OCI-LY1 (cell line): ENCODE measurements at regions not wholly inside any gene's neighbourhood (a gene's known extent, or its start where the extent isn't known, plus 50 kb on each side); places are given as distances from the start of the nearest gene placed in this dataset.
"Not testable (repeated sequence)": the region's sequence is repeated elsewhere in the genome, so short reads cannot be mapped to it uniquely, and the experiment has no call there.

Experiments used
- H2AFZ ChIP-seq: fragments of 200-600 bp; sonication (generic), shearing (Covaris generic); 2 replicates; pipeline ENCODE4 v1.6.0; 2014; ENCODE audit warnings: antibody characterized with exemption, mild to moderate bottlenecking, low read length
- H3F3A ChIP-seq: fragments of 200-600 bp; sonication (generic), shearing (Covaris generic); 2 replicates; pipeline ENCODE4 v1.6.0; 2014; ENCODE audit warnings: mild to moderate bottlenecking, antibody characterized with exemption, low read length, moderate library complexity; ENCODE audit not compliant: insufficient read depth
- H3K27ac ChIP-seq: fragments of 200-600 bp; sonication (generic); 2 replicates; pipeline ENCODE4 v1.5.1; 2014; ENCODE audit warnings: low read length, mixed run types, mild to moderate bottlenecking, low read depth; ENCODE audit not compliant: poor library complexity, severe bottlenecking
- H3K27me3 ChIP-seq: fragments of 200-600 bp; sonication (generic); 2 replicates; pipeline ENCODE4 v1.6.0; 2014; ENCODE audit warnings: antibody characterized with exemption, mild to moderate bottlenecking, low read length, moderate library complexity; ENCODE audit not compliant: insufficient read depth
- H3K36me3 ChIP-seq: fragments of 200-600 bp; sonication (generic); 2 replicates; pipeline ENCODE4 v1.6.1; 2014; ENCODE audit warnings: mild to moderate bottlenecking, antibody characterized with exemption, low read length, moderate library complexity, mixed read lengths; ENCODE audit not compliant: insufficient read depth
- H3K4me1 ChIP-seq: fragments of 200-600 bp; sonication (generic); 2 replicates; pipeline ENCODE4 v1.5.1; 2014; ENCODE audit warnings: mild to moderate bottlenecking, low read length, moderate library complexity; ENCODE audit not compliant: insufficient read depth, severe bottlenecking
- H3K4me2 ChIP-seq: fragments of 200-600 bp; sonication (generic), shearing (Covaris generic); 2 replicates; pipeline ENCODE4 v1.6.1; 2014; ENCODE audit warnings: low read length
- H3K4me3 ChIP-seq: fragments of 200-600 bp; sonication (generic); 2 replicates; pipeline ENCODE4 v1.5.1; 2014; ENCODE audit warnings: low read length, low read depth, mild to moderate bottlenecking, mixed read lengths; ENCODE audit not compliant: poor library complexity, severe bottlenecking
- H3K79me2 ChIP-seq: fragments of 200-600 bp; shearing (Covaris generic); 2 replicates; pipeline ENCODE4 v1.6.1; 2016; ENCODE audit warnings: mixed run types, low read length, mixed read lengths; ENCODE audit not compliant: insufficient read depth
- H3K9ac ChIP-seq: fragments of 200-600 bp; sonication (generic), shearing (Covaris generic); 2 replicates; pipeline ENCODE4 v1.6.1; 2014; ENCODE audit warnings: mild to moderate bottlenecking, low read length, mixed read lengths
- H3K9me2 ChIP-seq: fragments of 200-600 bp; sonication (generic), shearing (Covaris generic); 2 replicates; pipeline ENCODE4 v1.6.1; 2014; ENCODE audit warnings: low read depth, mild to moderate bottlenecking, low read length, mixed read lengths
- H3K9me3 ChIP-seq: fragments of 200-600 bp; shearing (Covaris generic); 2 replicates; pipeline ENCODE4 v1.6.1; 2014; ENCODE audit warnings: low read length, mixed read lengths
- H4K20me1 ChIP-seq: fragments of 200-600 bp; sonication (generic), shearing (Covaris generic); 2 replicates; pipeline ENCODE4 v1.6.0; 2016; ENCODE audit warnings: mild to moderate bottlenecking, low read length; ENCODE audit not compliant: insufficient read depth
- EZH2 ChIP-seq: fragments of 200-600 bp; sonication (generic), shearing (Covaris generic); IDR thresholded peaks from 2 replicates; pipeline ENCODE4 v1.8.0; 2017; ENCODE audit warnings: borderline replicate concordance, mixed run types, mild to moderate bottlenecking, antibody characterized with exemption, low read length, moderate library complexity, mixed read lengths
- TF ChIP-seq, protein P1 (sequence below): fragments of 200-600 bp; sonication (generic), shearing (Covaris generic); IDR thresholded peaks from 2 replicates; pipeline ENCODE4 v1.5.1; 2017; ENCODE audit warnings: mild to moderate bottlenecking, antibody characterized with exemption, low read length, moderate library complexity, mixed read lengths

DNA sequence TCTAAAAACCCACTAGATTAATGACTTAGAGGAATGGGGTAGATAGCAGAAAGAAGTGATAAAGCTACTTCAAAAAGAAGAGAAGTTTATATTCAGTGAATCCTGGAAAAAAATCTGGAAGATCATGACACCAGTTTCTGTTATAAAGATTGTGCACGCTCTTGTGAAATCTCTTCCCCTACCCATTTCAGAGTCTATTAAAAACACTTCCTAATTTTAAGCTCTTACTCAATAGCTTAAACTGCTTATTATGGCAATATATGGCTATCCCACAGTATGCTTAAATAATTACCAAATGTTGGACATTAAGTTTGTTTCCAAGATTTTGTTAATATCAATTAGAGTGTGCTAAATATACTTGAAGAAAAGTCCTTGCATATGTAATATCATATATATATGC, 585.3 kb upstream of the MAN1A1 start:
- H4K20me1 ChIP-seq, result no peaks in the 10 kb centered on the region
- no peaks in the 10 kb centered on the region for H3K4me1 ChIP-seq
- no peak overlapping the region for H3K4me2 ChIP-seq
- TF ChIP-seq, protein P1, sequence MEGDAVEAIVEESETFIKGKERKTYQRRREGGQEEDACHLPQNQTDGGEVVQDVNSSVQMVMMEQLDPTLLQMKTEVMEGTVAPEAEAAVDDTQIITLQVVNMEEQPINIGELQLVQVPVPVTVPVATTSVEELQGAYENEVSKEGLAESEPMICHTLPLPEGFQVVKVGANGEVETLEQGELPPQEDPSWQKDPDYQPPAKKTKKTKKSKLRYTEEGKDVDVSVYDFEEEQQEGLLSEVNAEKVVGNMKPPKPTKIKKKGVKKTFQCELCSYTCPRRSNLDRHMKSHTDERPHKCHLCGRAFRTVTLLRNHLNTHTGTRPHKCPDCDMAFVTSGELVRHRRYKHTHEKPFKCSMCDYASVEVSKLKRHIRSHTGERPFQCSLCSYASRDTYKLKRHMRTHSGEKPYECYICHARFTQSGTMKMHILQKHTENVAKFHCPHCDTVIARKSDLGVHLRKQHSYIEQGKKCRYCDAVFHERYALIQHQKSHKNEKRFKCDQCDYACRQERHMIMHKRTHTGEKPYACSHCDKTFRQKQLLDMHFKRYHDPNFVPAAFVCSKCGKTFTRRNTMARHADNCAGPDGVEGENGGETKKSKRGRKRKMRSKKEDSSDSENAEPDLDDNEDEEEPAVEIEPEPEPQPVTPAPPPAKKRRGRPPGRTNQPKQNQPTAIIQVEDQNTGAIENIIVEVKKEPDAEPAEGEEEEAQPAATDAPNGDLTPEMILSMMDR, result no peak
- no peak for TF ChIP-seq EZH2
- H3K9me2 ChIP-seq, result no peaks in the 10 kb centered on the region
- no peaks in the 10 kb centered on the region for H3K36me3 ChIP-seq
- no peaks in the 10 kb centered on the region for H3K79me2 ChIP-seq
- H2AFZ ChIP-seq, result no peak overlapping the region
- no peak overlapping the region for H3K4me3 ChIP-seq
- no peak overlapping the region for H3K9ac ChIP-seq
- H3K27ac ChIP-seq, result no peak overlapping the region
- H3K27me3 ChIP-seq, result no peaks in the 10 kb centered on the region
- H3K9me3 ChIP-seq, result no peaks in the 10 kb centered on the region
- H3F3A ChIP-seq, result no peaks in the 10 kb centered on the region

DNA sequence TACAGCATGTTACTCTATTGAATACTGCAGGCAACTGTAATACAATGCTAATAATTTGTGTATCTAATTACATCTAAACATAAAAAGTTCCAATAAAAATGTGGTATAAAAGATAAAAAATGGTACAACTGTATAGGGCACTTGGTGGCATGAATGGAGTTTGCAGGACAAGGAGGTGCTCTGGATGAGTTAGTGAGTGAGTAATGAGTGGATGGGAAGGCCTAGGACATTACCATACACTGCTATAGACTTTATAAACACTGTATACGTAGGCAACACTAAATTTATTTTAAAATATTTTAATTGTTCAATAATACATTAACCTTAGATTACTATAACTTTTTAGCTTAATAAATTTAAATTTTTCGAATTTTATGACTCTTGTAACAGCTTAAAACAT, 579.6 kb upstream of the MAN1A1 start:
- H3K4me2 ChIP-seq, result no peak overlapping the region
- no peak overlapping the region for H3K4me3 ChIP-seq
- H3K79me2 ChIP-seq, result no peaks in the 10 kb centered on the region
- no peaks in the 10 kb centered on the region for H3K36me3 ChIP-seq
- H3K9me3 ChIP-seq, result no peaks in the 10 kb centered on the region
- no peaks in the 10 kb centered on the region for H3F3A ChIP-seq
- H4K20me1 ChIP-seq, result no peaks in the 10 kb centered on the region
- TF ChIP-seq, protein P1, result no peak
- no peak for TF ChIP-seq EZH2
- H3K9me2 ChIP-seq, result no peaks in the 10 kb centered on the region
- no peak overlapping the region for H3K9ac ChIP-seq
- H2AFZ ChIP-seq, result no peak overlapping the region
- H3K27me3 ChIP-seq, result no peaks in the 10 kb centered on the region
- H3K4me1 ChIP-seq, result no peaks in the 10 kb centered on the region
- no peak overlapping the region for H3K27ac ChIP-seq

DNA sequence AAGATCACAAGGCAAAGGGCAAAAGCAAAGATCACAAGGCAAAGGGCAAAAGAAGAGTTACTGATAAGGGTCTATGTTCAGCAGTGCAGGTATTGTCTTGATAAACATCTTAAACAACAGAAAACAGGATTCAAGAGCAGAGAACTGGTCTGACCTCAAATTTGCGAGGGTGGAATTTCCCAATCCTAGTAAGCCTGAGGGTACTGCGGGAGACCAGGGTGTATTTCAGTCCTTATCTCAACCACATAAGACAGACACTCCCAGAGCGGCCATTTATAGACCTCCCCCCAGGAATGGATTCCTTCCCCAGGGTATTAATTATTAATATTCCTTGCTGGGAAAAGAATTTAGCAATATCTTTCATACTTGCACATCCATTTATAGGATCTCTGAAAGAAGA, 575.3 kb upstream of the MAN1A1 start:
- not testable (repeated sequence) for H2AFZ ChIP-seq, H3K9ac ChIP-seq, H3F3A ChIP-seq, H4K20me1 ChIP-seq, H3K27me3 ChIP-seq, H3K9me3 ChIP-seq, H3K79me2 ChIP-seq, H3K4me3 ChIP-seq, H3K4me2 ChIP-seq, H3K36me3 ChIP-seq, H3K27ac ChIP-seq, H3K9me2 ChIP-seq, H3K4me1 ChIP-seq

DNA sequence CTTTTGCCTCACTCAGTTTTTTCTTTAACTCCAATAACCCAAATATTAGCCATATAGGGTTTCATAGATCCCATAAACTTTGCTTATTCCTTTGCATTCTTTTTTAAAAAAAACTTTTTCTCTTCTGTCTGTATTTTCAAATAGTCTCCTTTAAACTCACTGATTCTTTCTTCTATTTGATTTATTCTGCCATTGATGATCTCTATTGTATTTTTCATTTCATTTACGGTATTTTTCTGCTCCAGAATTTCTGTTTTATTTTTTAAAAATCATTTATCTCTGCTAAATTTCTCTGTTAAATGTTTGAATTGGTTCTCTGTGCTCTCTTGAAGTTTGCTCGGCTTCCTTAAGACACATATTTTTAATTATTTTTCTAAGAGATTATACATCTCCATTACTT, 573.3 kb upstream of the MAN1A1 start:
- no peaks in the 10 kb centered on the region for H3K36me3 ChIP-seq

More for the DNA sequence above, 573.3 kb upstream of the MAN1A1 start:
- no peaks in the 10 kb centered on the region for H3K9me2 ChIP-seq
- no peaks in the 10 kb centered on the region for H3F3A ChIP-seq
- no peak overlapping the region for H3K4me2 ChIP-seq
- 0 out of 2 replicates have a peak, but pooled peaks cover 4% of the 10 kb centered on the region for H3K9me3 ChIP-seq
- no peak overlapping the region for H3K9ac ChIP-seq
- TF ChIP-seq EZH2, result no peak
- TF ChIP-seq, protein P1, result no peak
- H3K4me3 ChIP-seq, result no peak overlapping the region
- H3K4me1 ChIP-seq, result no peaks in the 10 kb centered on the region
- H4K20me1 ChIP-seq, result no peaks in the 10 kb centered on the region
- H3K79me2 ChIP-seq, result no peaks in the 10 kb centered on the region
- no peak overlapping the region for H2AFZ ChIP-seq
- no peaks in the 10 kb centered on the region for H3K27me3 ChIP-seq
- no peak overlapping the region for H3K27ac ChIP-seq
